ENCODE measurements at regions not wholly inside any gene's neighbourhood (a gene's known extent, or its start where the extent isn't known, plus 50 kb on each side); places are given as distances from the start of the nearest gene placed in this dataset.

DNA sequence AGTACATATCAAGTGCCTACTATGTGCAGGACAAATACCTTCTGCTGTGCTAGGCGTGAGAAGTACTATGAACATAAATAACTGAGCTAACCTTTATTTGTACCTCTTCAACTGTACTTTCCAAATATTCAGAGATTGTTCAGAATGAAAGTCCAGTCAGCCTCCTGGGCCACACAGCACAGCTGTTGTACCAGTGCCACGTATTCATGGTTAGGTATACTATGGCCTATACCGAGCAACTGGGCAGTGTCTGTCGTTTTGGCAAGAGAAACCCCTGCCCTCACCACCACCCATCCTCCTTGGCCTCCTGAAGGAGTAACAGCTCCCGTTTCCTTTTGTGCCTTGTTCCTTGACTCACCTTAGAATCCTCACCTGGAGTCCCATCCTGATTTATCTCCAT lies 53.0 kb downstream of the RASSF10 start:
- Mint-ChIP-seq H3K36me3 (no peaks in the 10 kb centered on the region), H3K27me3 (no peaks in the 10 kb centered on the region), H3K9me3 (peaks cover 0 to 2% (median 0%) of the 10 kb centered on the region in 7 donors), H3K27ac (peak overlapping the region in 1 of 3 donors; percentile 5), H3K4me3 (no peak overlapping the region), H3K4me1 (no peaks in the 10 kb centered on the region)
- H3K36me3 ChIP-seq (ENCODE audit: control insufficient read depth, insufficient read depth, low read length): no peaks in the 10 kb centered on the region
- H3K4me3 ChIP-seq (ENCODE audit: low read depth, low read length): no peak overlapping the region
- no peaks in the 10 kb centered on the region for H3K4me1 ChIP-seq (ENCODE audit: control insufficient read depth, insufficient read depth, low read length, poor library complexity, severe bottlenecking)
- peaks cover 2% of the 10 kb centered on the region for H3K27me3 ChIP-seq (ENCODE audit: control insufficient read depth, insufficient read depth, low read length)
- no peak overlapping the region for H3K27ac ChIP-seq (ENCODE audit: insufficient read depth, low read length, poor library complexity, severe bottlenecking)
- DNase-seq: no peak
- no peak for ATAC-seq (ENCODE audit: low read depth in 2 of 2)
- H3K9me3 ChIP-seq (ENCODE audit: control insufficient read depth in 2 of 2, low read length in 2 of 2): no peaks in the 10 kb centered on the region

DNA sequence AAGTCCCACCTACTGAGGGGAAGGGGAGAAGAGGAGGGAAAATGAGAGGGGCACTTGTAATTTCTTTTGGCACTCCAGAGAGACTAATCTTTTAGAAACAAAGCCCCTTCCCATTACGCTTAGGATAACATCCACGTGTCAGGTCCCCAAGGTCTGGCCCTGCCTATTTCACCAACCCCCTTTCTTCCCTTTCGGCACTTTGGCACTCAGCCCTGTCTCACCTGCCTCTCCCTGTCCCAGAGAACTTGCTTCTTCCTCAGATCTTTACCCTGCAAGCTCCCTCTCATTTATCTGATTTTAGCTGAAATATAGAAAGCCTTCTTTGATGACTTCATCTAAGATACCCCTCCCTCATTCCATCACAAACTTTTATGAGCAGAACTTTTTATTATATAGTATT lies 55.5 kb downstream of the RASSF10 start:
- Histone ChIP-seq H3K27ac (ENCODE audit: insufficient read depth, low read length, poor library complexity, severe bottlenecking) (no peak overlapping the region), H3K9me3 (ENCODE audit: control insufficient read depth in 2 of 2, low read length in 2 of 2) (no peaks in the 10 kb centered on the region), H3K27me3 (ENCODE audit: control insufficient read depth, insufficient read depth, low read length) (peaks cover 2% of the 10 kb centered on the region), H3K4me1 (ENCODE audit: control insufficient read depth, insufficient read depth, low read length, poor library complexity, severe bottlenecking) (no peaks in the 10 kb centered on the region), H3K4me3 (ENCODE audit: low read depth, low read length) (no peak overlapping the region), H3K36me3 (ENCODE audit: control insufficient read depth, insufficient read depth, low read length) (no peaks in the 10 kb centered on the region)
- no peak overlapping the region for H3K27ac Mint-ChIP-seq
- H3K4me3 Mint-ChIP-seq: no peak overlapping the region
- H3K9me3 Mint-ChIP-seq: peaks cover 0 to 2% (median 0%) of the 10 kb centered on the region in 7 donors
- ATAC-seq (ENCODE audit: low read depth in 2 of 2) (no peak), DNase-seq (no peak)
- H3K4me1 Mint-ChIP-seq: no peaks in the 10 kb centered on the region
- H3K36me3 Mint-ChIP-seq: no peaks in the 10 kb centered on the region
- no peaks in the 10 kb centered on the region for H3K27me3 Mint-ChIP-seq

DNA sequence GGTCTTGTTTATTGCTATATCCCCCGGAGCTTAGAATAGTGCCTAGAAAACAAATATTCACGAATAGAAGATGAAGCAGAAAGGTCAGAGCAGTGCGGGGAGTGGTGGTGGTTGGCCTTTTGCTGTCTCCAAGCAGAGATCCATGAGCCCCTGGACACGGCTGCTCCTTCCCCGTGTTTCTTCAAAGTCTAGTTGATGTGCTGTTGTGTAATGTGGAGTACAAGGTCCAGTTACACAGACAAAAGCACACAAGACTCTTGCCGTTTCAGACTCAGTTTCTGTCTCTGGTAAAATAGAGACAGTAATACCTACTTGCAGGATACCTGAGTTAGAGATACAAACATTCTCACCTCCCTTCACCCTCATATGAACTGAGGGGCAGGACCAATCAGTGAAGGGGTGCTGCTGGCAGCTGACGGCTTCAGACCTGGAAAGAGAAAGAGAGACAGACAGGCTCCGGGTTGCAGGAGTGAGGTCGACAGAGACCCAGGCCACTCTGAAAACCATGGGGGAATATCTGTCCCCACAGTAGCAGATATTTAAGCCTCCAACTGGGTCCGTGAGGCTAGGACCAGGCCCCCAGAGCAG lies 56.2 kb downstream of the RASSF10 start:
- Histone ChIP-seq H3K9me3 (ENCODE audit: control insufficient read depth in 2 of 2, low read length in 2 of 2) (no peaks in the 10 kb centered on the region), H3K36me3 (ENCODE audit: control insufficient read depth, insufficient read depth, low read length) (no peaks in the 10 kb centered on the region), H3K4me1 (ENCODE audit: control insufficient read depth, insufficient read depth, low read length, poor library complexity, severe bottlenecking) (no peaks in the 10 kb centered on the region), H3K4me3 (ENCODE audit: low read depth, low read length) (no peak overlapping the region), H3K27me3 (ENCODE audit: control insufficient read depth, insufficient read depth, low read length) (peaks cover 2% of the 10 kb centered on the region), H3K27ac (ENCODE audit: insufficient read depth, low read length, poor library complexity, severe bottlenecking) (no peak overlapping the region)
- DNase-seq: no peak
- no peak overlapping the region for H3K4me3 Mint-ChIP-seq
- no peaks in the 10 kb centered on the region for H3K36me3 Mint-ChIP-seq
- H3K27me3 Mint-ChIP-seq: no peaks in the 10 kb centered on the region
- no peak overlapping the region for H3K27ac Mint-ChIP-seq
- H3K9me3 Mint-ChIP-seq: peaks cover 0 to 2% (median 0%) of the 10 kb centered on the region in 7 donors
- no peak for ATAC-seq (ENCODE audit: low read depth in 2 of 2)
- no peaks in the 10 kb centered on the region for H3K4me1 Mint-ChIP-seq

DNA sequence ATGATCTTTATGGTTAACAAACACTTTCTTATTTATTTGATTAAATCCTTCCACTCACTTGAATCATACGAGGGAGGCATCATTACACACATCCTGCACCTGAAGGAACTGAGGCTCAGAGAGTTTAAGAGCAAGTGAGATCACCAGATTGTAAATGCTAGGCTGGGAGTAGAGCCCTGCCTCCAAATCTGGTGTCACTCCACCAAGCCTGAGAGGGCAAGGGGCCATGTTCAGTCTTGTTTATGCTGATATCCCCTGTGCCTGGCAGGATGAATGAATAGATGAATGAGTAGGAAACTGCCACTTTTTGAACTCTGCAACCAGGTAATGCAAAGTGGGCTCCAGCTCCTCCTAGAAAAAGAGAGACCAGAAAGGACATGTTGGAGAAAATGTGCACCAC lies 59.1 kb downstream of the RASSF10 start:
- H3K36me3 ChIP-seq (ENCODE audit: control insufficient read depth, insufficient read depth, low read length): no peaks in the 10 kb centered on the region
- ATAC-seq (ENCODE audit: low read depth in 2 of 2) (no peak), DNase-seq (no peak)
- no peak overlapping the region for H3K27ac Mint-ChIP-seq
- no peaks in the 10 kb centered on the region for H3K4me1 Mint-ChIP-seq
- H3K27me3 Mint-ChIP-seq: peaks cover under 1% of the 10 kb centered on the region
- H3K27ac ChIP-seq (ENCODE audit: insufficient read depth, low read length, poor library complexity, severe bottlenecking): no peak overlapping the region
- no peak overlapping the region for H3K4me3 ChIP-seq (ENCODE audit: low read depth, low read length)
- H3K36me3 Mint-ChIP-seq: no peaks in the 10 kb centered on the region
- no peaks in the 10 kb centered on the region for H3K4me1 ChIP-seq (ENCODE audit: control insufficient read depth, insufficient read depth, low read length, poor library complexity, severe bottlenecking)
- H3K27me3 ChIP-seq (ENCODE audit: control insufficient read depth, insufficient read depth, low read length): peaks cover 2% of the 10 kb centered on the region
- no peaks in the 10 kb centered on the region for H3K9me3 ChIP-seq (ENCODE audit: control insufficient read depth in 2 of 2, low read length in 2 of 2)
- no peak overlapping the region for H3K4me3 Mint-ChIP-seq
- H3K9me3 Mint-ChIP-seq: peaks cover 0 to 2% (median 0%) of the 10 kb centered on the region in 7 donors

DNA sequence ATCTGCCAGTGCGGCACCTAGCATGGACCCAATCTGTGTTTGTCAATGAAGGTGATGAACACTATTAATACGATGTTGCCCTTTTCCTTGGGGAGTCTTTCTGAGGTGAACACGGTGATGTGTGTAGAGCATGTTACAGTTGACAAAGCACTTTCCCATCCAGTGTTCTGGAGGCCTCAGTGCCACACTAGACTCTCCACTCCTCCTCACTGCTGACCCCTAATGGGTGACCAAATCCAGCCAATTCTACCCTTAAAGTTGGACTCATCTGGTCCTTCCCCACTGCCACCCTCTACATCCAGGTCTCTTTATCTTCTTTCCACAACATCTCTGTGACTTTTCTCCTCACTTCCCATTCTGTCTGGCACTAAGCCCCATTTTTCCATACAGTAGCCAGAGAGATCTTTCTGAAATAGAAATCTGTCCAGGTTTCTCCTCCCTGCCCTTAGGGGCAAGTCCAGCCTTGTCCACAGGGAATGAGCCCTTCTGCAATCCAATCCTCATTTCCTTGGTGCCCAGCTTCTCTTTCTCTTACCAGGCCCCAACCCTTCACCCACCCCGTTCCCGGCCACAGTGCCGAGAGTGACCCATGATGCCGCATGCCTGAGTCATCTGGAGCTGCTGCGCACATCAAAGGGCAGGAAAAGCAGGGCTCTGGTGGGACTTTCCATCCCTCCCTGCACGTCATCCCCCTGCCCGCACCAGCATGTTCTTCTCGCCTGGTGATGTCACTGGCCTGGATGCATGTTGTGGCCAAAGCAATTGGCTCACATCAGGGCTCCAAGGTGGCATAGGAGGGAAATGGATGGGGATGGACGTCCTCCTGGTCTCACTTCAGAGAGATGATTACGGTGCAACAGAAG lies 64.2 kb downstream of the RASSF10 start:
- Mint-ChIP-seq H3K36me3 (no peaks in the 10 kb centered on the region), H3K27ac (no peak overlapping the region), H3K4me3 (no peak overlapping the region), H3K4me1 (no peaks in the 10 kb centered on the region), H3K27me3 (peaks cover 4% of the 10 kb centered on the region), H3K9me3 (no peaks in the 10 kb centered on the region)
- no peaks in the 10 kb centered on the region for H3K4me1 ChIP-seq (ENCODE audit: control insufficient read depth, insufficient read depth, low read length, poor library complexity, severe bottlenecking)
- no peaks in the 10 kb centered on the region for H3K36me3 ChIP-seq (ENCODE audit: control insufficient read depth, insufficient read depth, low read length)
- no peak for ATAC-seq (ENCODE audit: low read depth in 2 of 2)
- H3K4me3 ChIP-seq (ENCODE audit: low read depth, low read length): no peak overlapping the region
- no peak overlapping the region for H3K27ac ChIP-seq (ENCODE audit: insufficient read depth, low read length, poor library complexity, severe bottlenecking)
- DNase-seq: no peak
- no peaks in the 10 kb centered on the region for H3K27me3 ChIP-seq (ENCODE audit: control insufficient read depth, insufficient read depth, low read length)
- H3K9me3 ChIP-seq (ENCODE audit: control insufficient read depth in 2 of 2, low read length in 2 of 2): no peaks in the 10 kb centered on the region

DNA sequence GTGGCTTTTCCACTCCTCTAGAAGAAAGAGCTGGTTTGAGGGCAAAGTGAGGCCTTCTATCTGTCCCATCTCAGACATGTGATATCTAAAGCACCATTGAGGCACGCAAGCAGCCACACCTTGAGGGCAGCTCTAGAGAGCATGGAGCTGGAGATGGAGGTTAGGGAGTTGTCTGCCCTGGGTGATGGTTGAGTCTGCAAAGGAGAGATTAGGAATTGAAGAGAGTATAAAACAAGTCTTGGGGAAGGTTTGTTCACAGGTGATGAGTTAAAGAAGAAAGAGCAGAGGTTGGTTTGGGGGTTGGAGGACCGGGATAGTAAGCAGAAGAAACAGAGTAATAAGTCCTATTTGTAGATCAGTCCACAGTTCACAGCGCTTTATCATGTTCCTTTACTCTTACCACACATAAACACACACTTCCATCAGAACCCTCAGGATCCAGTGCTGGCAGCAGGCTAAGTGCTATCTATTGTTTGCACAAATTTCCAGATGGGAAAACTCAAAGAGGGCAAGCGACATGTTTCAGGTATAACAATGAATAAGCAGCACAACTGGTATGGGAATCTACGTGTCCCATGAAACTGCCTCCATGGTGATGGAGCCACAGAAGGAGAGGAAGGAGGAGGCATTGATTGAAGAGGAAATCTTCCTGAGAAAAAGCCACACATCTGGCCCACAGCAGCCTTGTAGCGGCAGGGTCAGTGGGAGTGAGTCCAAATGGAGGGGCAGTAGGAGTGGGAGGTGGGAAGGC lies 65.8 kb downstream of the RASSF10 start:
- H3K27me3 ChIP-seq (ENCODE audit: control insufficient read depth, insufficient read depth, low read length): no peaks in the 10 kb centered on the region
- H3K36me3 Mint-ChIP-seq: no peaks in the 10 kb centered on the region
- no peak overlapping the region for H3K27ac Mint-ChIP-seq
- no peak overlapping the region for H3K4me3 Mint-ChIP-seq
- ATAC-seq (ENCODE audit: low read depth in 2 of 2) (no peak), DNase-seq (no peak)
- H3K4me1 ChIP-seq (ENCODE audit: control insufficient read depth, insufficient read depth, low read length, poor library complexity, severe bottlenecking): no peaks in the 10 kb centered on the region
- H3K4me3 ChIP-seq (ENCODE audit: low read depth, low read length): no peak overlapping the region
- H3K27ac ChIP-seq (ENCODE audit: insufficient read depth, low read length, poor library complexity, severe bottlenecking): no peak overlapping the region
- no peaks in the 10 kb centered on the region for H3K9me3 ChIP-seq (ENCODE audit: control insufficient read depth in 2 of 2, low read length in 2 of 2)
- no peaks in the 10 kb centered on the region for H3K9me3 Mint-ChIP-seq
- no peaks in the 10 kb centered on the region for H3K36me3 ChIP-seq (ENCODE audit: control insufficient read depth, insufficient read depth, low read length)
- peaks cover 7% of the 10 kb centered on the region for H3K27me3 Mint-ChIP-seq
- H3K4me1 Mint-ChIP-seq: no peaks in the 10 kb centered on the region

DNA sequence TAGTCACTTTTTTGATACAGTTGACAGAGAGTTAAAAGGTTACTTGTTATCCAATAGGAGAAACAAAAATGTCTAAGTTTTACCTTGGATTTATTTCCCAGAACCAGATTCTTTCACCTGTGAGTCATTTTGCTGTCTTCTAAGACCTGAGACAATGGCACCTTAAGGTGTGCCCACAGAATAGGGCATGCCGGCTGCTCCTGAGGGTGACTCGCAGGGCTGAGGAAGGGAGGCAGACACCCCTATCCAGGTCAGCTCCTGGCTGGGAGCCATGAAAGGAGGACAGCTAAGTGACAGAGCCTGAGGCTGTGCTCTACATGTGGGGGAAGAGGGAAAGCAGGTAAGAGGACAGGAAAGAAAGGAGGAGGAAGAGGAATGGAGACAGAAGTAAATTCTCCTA lies 67.8 kb downstream of the RASSF10 start:
- no peaks in the 10 kb centered on the region for H3K36me3 ChIP-seq (ENCODE audit: control insufficient read depth, insufficient read depth, low read length)
- no peaks in the 10 kb centered on the region for H3K9me3 Mint-ChIP-seq

More for the DNA sequence above, 67.8 kb downstream of the RASSF10 start:
- Mint-ChIP-seq H3K27me3 (peaks cover 7% of the 10 kb centered on the region), H3K36me3 (no peaks in the 10 kb centered on the region), H3K4me1 (peaks cover 0 to 2% (median 0%) of the 10 kb centered on the region in 4 donors), H3K4me3 (no peak overlapping the region), H3K27ac (no peak overlapping the region)
- DNase-seq (no peak), ATAC-seq (ENCODE audit: low read depth in 2 of 2) (no peak)
- Histone ChIP-seq H3K4me1 (ENCODE audit: control insufficient read depth, insufficient read depth, low read length, poor library complexity, severe bottlenecking) (no peaks in the 10 kb centered on the region), H3K27ac (ENCODE audit: insufficient read depth, low read length, poor library complexity, severe bottlenecking) (no peak overlapping the region), H3K4me3 (ENCODE audit: low read depth, low read length) (no peak overlapping the region), H3K9me3 (ENCODE audit: control insufficient read depth in 2 of 2, low read length in 2 of 2) (no peaks in the 10 kb centered on the region), H3K27me3 (ENCODE audit: control insufficient read depth, insufficient read depth, low read length) (no peaks in the 10 kb centered on the region)

Data from CD4-positive, CD25-positive, alpha-beta regulatory T cell (primary cell).